ENCODE measurements at regions not wholly inside any gene's neighbourhood (a gene's known extent, or its start where the extent isn't known, plus 50 kb on each side); places are given as distances from the start of the nearest gene placed in this dataset.

GRCh38 chr20:58600756-58601155 lies 50.3 kb upstream of the STX16 start:
- ChIA-PET POLR2A (no interaction called here), CTCF (interaction anchor here (0.6 kb wide), 1 partner anchor 18 kb away, joined by 7 read pairs; no protein-coding TSS in a partner anchor)
- H3K4me3 ChIP-seq (ENCODE audit: low read depth, low read length): no peak overlapping the region
- no peaks in the 10 kb centered on the region; the same call in 1 of the 2 replicates for H3K9me3 ChIP-seq (ENCODE audit: control insufficient read depth, insufficient read depth, low read length)
- DNase-seq (ENCODE audit: low read depth, low spot score): no peak
- H3K27ac ChIP-seq (ENCODE audit: low read depth, low read length): no peak overlapping the region
- no peak for TF ChIP-seq CTCF (IDR thresholded peaks at IDR 0.05; ENCODE audit: low read depth, low read length)
- H3K27me3 ChIP-seq (ENCODE audit: control insufficient read depth, insufficient read depth, low read length): no peaks in the 10 kb centered on the region

- CTCF ChIA-PET: no interaction called here
- Histone ChIP-seq H3K9me3 (ENCODE audit: control insufficient read depth, insufficient read depth, low read length) (no peaks in the 10 kb centered on the region; the same call in 1 of the 2 replicates), H3K4me3 (ENCODE audit: low read depth, low read length) (no peak overlapping the region), H3K27me3 (ENCODE audit: control insufficient read depth, insufficient read depth, low read length) (no peaks in the 10 kb centered on the region), H3K27ac (ENCODE audit: low read depth, low read length) (no peak overlapping the region)
- no peak for TF ChIP-seq CTCF (IDR thresholded peaks at IDR 0.05; ENCODE audit: low read depth, low read length)
- POLR2A ChIA-PET: no interaction called here
- no peak for DNase-seq (ENCODE audit: low read depth, low spot score)
Observed at GRCh38 chr20:58599966-58600365, 51.1 kb upstream of the STX16 start.

DNA sequence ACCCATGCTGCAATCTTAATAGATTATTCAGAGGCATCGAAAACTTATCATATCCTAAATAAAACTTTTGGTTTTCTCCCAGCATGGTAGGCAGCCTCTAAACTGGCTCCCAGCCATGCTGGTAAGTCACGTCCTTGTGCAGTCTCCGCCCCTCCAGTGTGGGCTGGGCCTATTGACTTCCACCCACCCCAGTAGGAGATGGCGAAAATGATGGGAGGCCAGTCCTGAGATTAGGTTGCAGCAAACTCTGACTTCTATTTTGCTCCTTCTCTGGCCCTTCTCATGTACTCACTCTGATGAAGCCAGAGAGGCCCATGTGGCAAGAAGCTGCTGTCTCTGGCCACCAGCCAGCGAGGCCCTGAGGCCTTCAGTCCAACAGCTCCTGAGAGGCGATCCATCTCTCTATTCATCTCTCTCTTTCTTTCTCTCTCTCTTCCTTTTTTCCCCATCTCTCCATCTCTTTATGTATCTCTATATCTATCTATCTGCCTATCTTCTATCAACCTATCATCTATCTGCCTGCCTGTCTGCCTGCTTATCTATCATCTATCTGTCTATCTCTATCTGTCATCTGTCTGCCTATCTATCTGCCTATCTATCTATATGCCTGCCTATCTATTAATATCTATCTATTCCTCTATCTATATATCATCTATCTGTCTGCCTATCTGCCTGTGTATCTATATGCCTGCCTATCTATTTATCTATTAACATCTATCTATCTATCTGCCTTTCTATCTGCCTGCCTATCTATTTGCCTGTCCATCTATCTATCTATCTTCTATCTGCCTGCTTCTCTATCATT lies 52.7 kb upstream of the STX16 start:
- H3K27me3 ChIP-seq (ENCODE audit: control insufficient read depth, insufficient read depth, low read length): no peaks in the 10 kb centered on the region
- ChIA-PET POLR2A (interaction anchor here (0.6 to 1.2 kb wide), 2 partner anchors 53 to 233 kb away, joined by 3 to 4 read pairs; partner anchors contain the start of gene STX16), CTCF (no interaction called here)
- no peak for TF ChIP-seq CTCF (IDR thresholded peaks at IDR 0.05; ENCODE audit: low read depth, low read length)
- H3K4me3 ChIP-seq (ENCODE audit: low read depth, low read length): no peak overlapping the region
- no peak overlapping the region for H3K27ac ChIP-seq (ENCODE audit: low read depth, low read length)
- peak; percentile 36 for DNase-seq (ENCODE audit: low read depth, low spot score)
- no peaks in the 10 kb centered on the region; the same call in 1 of the 2 replicates for H3K9me3 ChIP-seq (ENCODE audit: control insufficient read depth, insufficient read depth, low read length)

GRCh38 chr20:58597249-58597891 lies 53.7 kb upstream of the STX16 start:
- Histone ChIP-seq H3K27me3 (ENCODE audit: control insufficient read depth, insufficient read depth, low read length) (no peaks in the 10 kb centered on the region), H3K9me3 (ENCODE audit: control insufficient read depth, insufficient read depth, low read length) (no peaks in the 10 kb centered on the region; the same call in 1 of the 2 replicates), H3K4me3 (ENCODE audit: low read depth, low read length) (no peak overlapping the region), H3K27ac (ENCODE audit: low read depth, low read length) (peak overlapping the region; percentile 21)
- CTCF ChIA-PET: no interaction called here
- no peak for DNase-seq (ENCODE audit: low read depth, low spot score)
- TF ChIP-seq CTCF (IDR thresholded peaks at IDR 0.05; ENCODE audit: low read depth, low read length): no peak
- POLR2A ChIA-PET: interaction anchor here (0.6 to 1.2 kb wide), 2 partner anchors 54 to 232 kb away, joined by 3 to 4 read pairs; partner anchors contain the start of gene STX16

- ChIA-PET CTCF (no interaction called here), POLR2A (no interaction called here)
- no peaks in the 10 kb centered on the region for H3K27me3 ChIP-seq (ENCODE audit: control insufficient read depth, insufficient read depth, low read length)
- H3K27ac ChIP-seq (ENCODE audit: low read depth, low read length): no peak overlapping the region
- no peak overlapping the region for H3K4me3 ChIP-seq (ENCODE audit: low read depth, low read length)
- no peaks in the 10 kb centered on the region; the same call in 1 of the 2 replicates for H3K9me3 ChIP-seq (ENCODE audit: control insufficient read depth, insufficient read depth, low read length)
- no peak for TF ChIP-seq CTCF (IDR thresholded peaks at IDR 0.05; ENCODE audit: low read depth, low read length)
- DNase-seq (ENCODE audit: low read depth, low spot score): no peak
Observed at GRCh38 chr20:58596750-58597248, 54.3 kb upstream of the STX16 start.

Measured in AG04450 (cell line).